Fibroblast of lung (primary cell): ENCODE measurements at regions not wholly inside any gene's neighbourhood (a gene's known extent, or its start where the extent isn't known, plus 50 kb on each side); places are given as distances from the start of the nearest gene placed in this dataset.

ENCODE experiments used
- DNase-seq, 2 donors: peaks; one replicate each; pipeline versions ENCODE4 v3.0.0 to v3.0.0-alpha.2; 2010; ENCODE audit warnings: low read depth in 2 of 2
- H2AFZ ChIP-seq: 2 replicates; pipeline ENCODE4 v1.5.1; 2012; ENCODE audit warnings: low read length, control low read depth, inconsistent platforms
- H3K27ac ChIP-seq: 2 replicates; pipeline ENCODE4 v1.5.1; 2011; ENCODE audit warnings: low read length, control low read depth; ENCODE audit not compliant: insufficient read depth
- H3K27me3 ChIP-seq: 2 replicates; pipeline ENCODE4 v1.5.1; 2011; ENCODE audit warnings: mild to moderate bottlenecking, low read length; ENCODE audit not compliant: control insufficient read depth, insufficient read depth
- H3K36me3 ChIP-seq: 2 replicates; pipeline ENCODE4 v1.5.1; 2011; ENCODE audit warnings: low read length; ENCODE audit not compliant: control insufficient read depth, insufficient read depth
- H3K4me1 ChIP-seq: 2 replicates; pipeline ENCODE4 v1.5.1; 2011; ENCODE audit warnings: low read length; ENCODE audit not compliant: control insufficient read depth, insufficient read depth; ENCODE audit errors: extremely low read depth
- H3K4me2 ChIP-seq: 2 replicates; pipeline ENCODE4 v1.5.1; 2011; ENCODE audit warnings: low read length, control low read depth; ENCODE audit not compliant: insufficient read depth; ENCODE audit errors: extremely low read depth
- H3K4me3 ChIP-seq, 4 experiments: fragments of 200-600 bp in 1 of 4; sonication (generic) in 1 of 4; replicated peaks in 1 of 4; 2 replicates each; pipeline ENCODE4 v1.5.1; 2011 to 2016; ENCODE audit warnings: low read length in 4 of 4, low read depth in 3 of 4, mild to moderate bottlenecking in 3 of 4, control low read depth in 2 of 4, inconsistent platforms in 1 of 4, mixed read lengths in 1 of 4; ENCODE audit not compliant: insufficient read depth in 1 of 4; ENCODE audit errors: control extremely low read depth in 1 of 4
- H3K79me2 ChIP-seq: 2 replicates; pipeline ENCODE4 v1.5.1; 2012; ENCODE audit warnings: mild to moderate bottlenecking, low read length, inconsistent platforms; ENCODE audit not compliant: control insufficient read depth, insufficient read depth
- H3K9ac ChIP-seq: 2 replicates; pipeline ENCODE4 v1.5.1; 2011; ENCODE audit warnings: mild to moderate bottlenecking, low read length, control low read depth; ENCODE audit not compliant: insufficient read depth
- H3K9me3 ChIP-seq: 2 replicates; pipeline ENCODE4 v1.5.1; 2012; ENCODE audit warnings: low read depth, low read length; ENCODE audit not compliant: control insufficient read depth, insufficient read depth
- H4K20me1 ChIP-seq: 2 replicates; pipeline ENCODE4 v1.5.1; 2011; ENCODE audit warnings: low read length; ENCODE audit not compliant: control insufficient read depth, insufficient read depth; ENCODE audit errors: extremely low read depth
- EZH2 ChIP-seq: IDR thresholded peaks from 2 replicates; pipeline ENCODE4 v1.5.1; 2012; ENCODE audit warnings: low read length, control low read depth, mild to moderate bottlenecking; ENCODE audit errors: missing control alignments
- TF ChIP-seq, protein P1 (sequence below), 2 donors: IDR thresholded peaks in 1 of 2; conservative IDR thresholded peaks in 1 of 2; 1 replicate in 1 of 2; 2 replicates in 1 of 2; pipeline ENCODE4 v1.5.1; 2011 to 2012; ENCODE audit warnings: low read length in 2 of 2, control low read depth in 1 of 2, inconsistent platforms in 1 of 2, low read depth in 1 of 2, mild to moderate bottlenecking in 1 of 2

DNA sequence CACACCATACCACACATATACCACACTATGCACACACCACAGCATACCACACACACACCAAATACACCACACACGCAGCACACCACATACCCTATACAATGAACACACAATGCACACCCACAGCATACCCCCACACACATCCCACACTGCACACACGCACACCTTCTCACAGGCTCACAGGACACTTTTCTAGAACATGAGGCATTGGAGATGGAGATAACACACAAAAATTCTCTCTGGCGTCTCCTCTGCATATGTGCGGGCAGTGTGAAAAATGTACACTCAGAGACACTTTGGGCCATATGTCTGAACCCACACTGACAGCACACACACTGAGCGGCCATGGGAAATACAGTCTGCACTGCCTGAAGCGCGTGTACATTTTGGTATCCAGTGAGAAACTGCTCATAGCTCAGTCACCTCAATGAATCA is 278.1 kb downstream of the GADD45G start:
- Histone ChIP-seq H4K20me1 (no peaks in the 10 kb centered on the region), H3K9me3 (no peaks in the 10 kb centered on the region), H3K4me3 (no peak overlapping the region), H3K79me2 (no peaks in the 10 kb centered on the region), H3K27me3 (no peaks in the 10 kb centered on the region), H2AFZ (no peak overlapping the region), H3K4me2 (no peak overlapping the region), H3K27ac (no peak overlapping the region), H3K9ac (no peak overlapping the region), H3K4me1 (no peaks in the 10 kb centered on the region), H3K36me3 (no peaks in the 10 kb centered on the region)
- peak in 1 of 2 donors; percentile 10 for DNase-seq
- TF ChIP-seq, protein P1, sequence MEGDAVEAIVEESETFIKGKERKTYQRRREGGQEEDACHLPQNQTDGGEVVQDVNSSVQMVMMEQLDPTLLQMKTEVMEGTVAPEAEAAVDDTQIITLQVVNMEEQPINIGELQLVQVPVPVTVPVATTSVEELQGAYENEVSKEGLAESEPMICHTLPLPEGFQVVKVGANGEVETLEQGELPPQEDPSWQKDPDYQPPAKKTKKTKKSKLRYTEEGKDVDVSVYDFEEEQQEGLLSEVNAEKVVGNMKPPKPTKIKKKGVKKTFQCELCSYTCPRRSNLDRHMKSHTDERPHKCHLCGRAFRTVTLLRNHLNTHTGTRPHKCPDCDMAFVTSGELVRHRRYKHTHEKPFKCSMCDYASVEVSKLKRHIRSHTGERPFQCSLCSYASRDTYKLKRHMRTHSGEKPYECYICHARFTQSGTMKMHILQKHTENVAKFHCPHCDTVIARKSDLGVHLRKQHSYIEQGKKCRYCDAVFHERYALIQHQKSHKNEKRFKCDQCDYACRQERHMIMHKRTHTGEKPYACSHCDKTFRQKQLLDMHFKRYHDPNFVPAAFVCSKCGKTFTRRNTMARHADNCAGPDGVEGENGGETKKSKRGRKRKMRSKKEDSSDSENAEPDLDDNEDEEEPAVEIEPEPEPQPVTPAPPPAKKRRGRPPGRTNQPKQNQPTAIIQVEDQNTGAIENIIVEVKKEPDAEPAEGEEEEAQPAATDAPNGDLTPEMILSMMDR (conservative IDR thresholded peaks at IDR 0.05 in 1 of 2, IDR thresholded peaks at IDR 0.05 in 1 of 2; ENCODE audit: low read depth in 1 of 2, low read length in 2 of 2), result no peak
- TF ChIP-seq EZH2, result no peak

DNA sequence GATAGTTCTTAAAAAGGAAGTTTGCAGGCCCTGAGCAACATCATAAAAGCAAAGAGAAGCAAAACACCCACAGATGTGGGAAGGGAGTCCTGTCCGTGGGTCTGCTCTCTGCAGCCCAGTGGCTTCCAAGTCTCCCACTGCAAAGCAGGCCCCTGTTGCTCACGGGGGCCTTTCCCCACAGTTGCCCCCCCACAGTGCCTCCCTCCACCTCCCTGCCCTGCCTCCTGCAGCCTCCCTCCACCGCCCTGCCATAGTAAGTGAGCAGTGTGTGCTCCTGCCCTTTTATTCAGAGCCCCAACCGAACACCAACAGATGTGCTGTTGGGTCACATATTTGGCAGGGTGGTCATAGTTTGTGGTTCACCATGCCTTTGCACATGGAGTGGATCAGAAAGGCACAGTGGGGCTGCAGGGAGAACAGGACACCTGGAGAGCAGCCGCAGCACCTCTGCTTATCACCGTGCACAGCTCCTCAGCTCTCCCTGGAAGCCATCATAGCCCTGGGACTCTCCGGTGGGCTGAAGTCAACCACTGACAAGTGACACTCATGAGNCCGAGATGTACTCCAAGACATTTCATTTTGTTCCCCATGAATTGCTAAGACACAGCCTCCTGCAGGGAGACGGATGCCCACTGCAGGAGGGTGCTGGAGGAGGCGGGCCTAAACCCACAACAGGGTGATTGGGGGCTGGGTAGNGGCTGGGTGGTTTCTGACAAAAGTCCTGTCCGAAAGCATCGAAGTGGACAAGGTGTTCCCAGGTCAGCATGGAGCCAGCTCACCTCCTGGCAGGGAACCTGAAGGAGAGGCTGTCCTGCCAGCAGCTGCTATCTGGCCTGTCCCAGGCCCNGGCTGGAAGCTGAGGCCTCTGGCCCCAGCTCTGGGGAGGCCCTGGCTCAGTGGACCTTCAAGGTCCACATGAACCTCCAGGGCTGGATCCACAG is 278.9 kb downstream of the GADD45G start:
- no peaks in the 10 kb centered on the region for H3K27me3 ChIP-seq
- H3K79me2 ChIP-seq, result no peaks in the 10 kb centered on the region

More for the DNA sequence above, 278.9 kb downstream of the GADD45G start:
- Histone ChIP-seq H3K9me3 (no peaks in the 10 kb centered on the region), H3K4me3 (no peak overlapping the region), H3K27ac (no peak overlapping the region), H3K36me3 (no peaks in the 10 kb centered on the region), H3K4me2 (no peak overlapping the region), H3K9ac (no peak overlapping the region), H3K4me1 (no peaks in the 10 kb centered on the region), H4K20me1 (no peaks in the 10 kb centered on the region), H2AFZ (no peak overlapping the region)
- no peak for TF ChIP-seq EZH2
- TF ChIP-seq, protein P1 (conservative IDR thresholded peaks at IDR 0.05 in 1 of 2, IDR thresholded peaks at IDR 0.05 in 1 of 2; ENCODE audit: low read depth in 1 of 2, low read length in 2 of 2), result no peak
- peak in 1 of 2 donors; percentile 45 for DNase-seq
